SK-N-SH treated with all-trans-retinoic acid at 6 μM for 48 hours (cell line): ENCODE measurements at regions not wholly inside any gene's neighbourhood (a gene's known extent, or its start where the extent isn't known, plus 50 kb on each side); places are given as distances from the start of the nearest gene placed in this dataset.
A peak's percentile ranks its signal among the peaks of the same experiment; 100 is the strongest.

ENCODE experiments used
- ATAC-seq: fragments of 200-7000 bp; cut with Tn5 transposase; 3 replicates; pipeline ENCODE4 v1.9.1; 2020; ENCODE audit warnings: mild to moderate bottlenecking, moderate library complexity
- ARNTL ChIP-seq: fragments of 450-650 bp; formaldehyde crosslinking; IDR thresholded peaks from 2 replicates; pipeline ENCODE4 v1.5.0; 2020; ENCODE audit warnings: low read depth, mild to moderate bottlenecking, moderate library complexity, borderline replicate concordance
- CSDC2 ChIP-seq: fragments of 250-450 bp; sonication (Bioruptor Pico); IDR thresholded peaks from 2 replicates; pipeline ENCODE4 v1.5.0; 2020; ENCODE audit warnings: mild to moderate bottlenecking, moderate library complexity
- CSRNP3 ChIP-seq: fragments of 250-450 bp; sonication (Bioruptor Pico); IDR thresholded peaks from 2 replicates; pipeline ENCODE4 v1.5.1; 2021; ENCODE audit warnings: mild to moderate bottlenecking, moderate library complexity
- GLIS3 ChIP-seq: fragments of 250-450 bp; sonication (Bioruptor Pico); IDR thresholded peaks from 2 replicates; pipeline ENCODE4 v1.5.0; 2020; ENCODE audit warnings: mild to moderate bottlenecking, moderate library complexity
- ISL1 ChIP-seq: fragments of 250-450 bp; sonication (Bioruptor Pico); IDR thresholded peaks from 2 replicates; pipeline ENCODE4 v2.1.2; 2022; ENCODE audit warnings: mild to moderate bottlenecking, moderate library complexity
- OSR1 ChIP-seq: fragments of 250-450 bp; sonication (Bioruptor Pico); IDR thresholded peaks from 2 replicates; pipeline ENCODE4 v1.8.0; 2022; ENCODE audit warnings: moderate library complexity, mild to moderate bottlenecking, inconsistent platforms
- PATZ1 ChIP-seq: fragments of 250-450 bp; sonication (Bioruptor Pico); IDR thresholded peaks from 2 replicates; pipeline ENCODE4 v1.8.0; 2020; ENCODE audit warnings: mild to moderate bottlenecking, moderate library complexity, borderline replicate concordance
- POU6F1 ChIP-seq: fragments of 250-450 bp; sonication (Bioruptor Pico); IDR thresholded peaks from 2 replicates; pipeline ENCODE4 v1.8.0; 2021; ENCODE audit warnings: low read depth, mild to moderate bottlenecking, moderate library complexity, borderline replicate concordance
- RARB ChIP-seq: fragments of 250-450 bp; sonication (Bioruptor Pico); IDR thresholded peaks from 2 replicates; pipeline ENCODE4 v1.8.0; 2021; ENCODE audit warnings: mild to moderate bottlenecking, moderate library complexity
- SNAI2 ChIP-seq: fragments of 250-450 bp; sonication (Bioruptor Pico); IDR thresholded peaks from 2 replicates; pipeline ENCODE4 v1.5.0; 2020; ENCODE audit warnings: mild to moderate bottlenecking, moderate library complexity
- TOX ChIP-seq: fragments of 250-450 bp; sonication (Bioruptor Pico); IDR thresholded peaks from 2 replicates; pipeline ENCODE4 v1.8.0; 2021; ENCODE audit warnings: mild to moderate bottlenecking, moderate library complexity, borderline replicate concordance
- TSHZ2 ChIP-seq: fragments of 250-450 bp; sonication (Bioruptor Pico); IDR thresholded peaks from 2 replicates; pipeline ENCODE4 v1.5.0; 2020; ENCODE audit warnings: mild to moderate bottlenecking, moderate library complexity
- ZC3H10 ChIP-seq: fragments of 250-450 bp; sonication (Bioruptor Pico); IDR thresholded peaks from 2 replicates; pipeline ENCODE4 v1.5.1; 2021; ENCODE audit warnings: mild to moderate bottlenecking, moderate library complexity
- ZFP3 ChIP-seq: fragments of 250-450 bp; sonication (Bioruptor Pico); IDR thresholded peaks from 2 replicates; pipeline ENCODE4 v1.5.0; 2020; ENCODE audit warnings: mild to moderate bottlenecking, moderate library complexity
- ZNF70 ChIP-seq: fragments of 450-650 bp; formaldehyde crosslinking; IDR thresholded peaks from 2 replicates; pipeline ENCODE4 v1.5.0; 2020; ENCODE audit warnings: mild to moderate bottlenecking, moderate library complexity
- ZNF8 ChIP-seq: fragments of 450-650 bp; formaldehyde crosslinking; IDR thresholded peaks from 2 replicates; pipeline ENCODE4 v1.5.0; 2020; ENCODE audit warnings: mild to moderate bottlenecking, moderate library complexity
- TF ChIP-seq, protein P1 (sequence below): fragments of 250-450 bp; sonication (Bioruptor Pico); IDR thresholded peaks from 2 replicates; pipeline ENCODE4 v1.5.1; 2020; ENCODE audit warnings: low read depth, mild to moderate bottlenecking, moderate library complexity

DNA sequence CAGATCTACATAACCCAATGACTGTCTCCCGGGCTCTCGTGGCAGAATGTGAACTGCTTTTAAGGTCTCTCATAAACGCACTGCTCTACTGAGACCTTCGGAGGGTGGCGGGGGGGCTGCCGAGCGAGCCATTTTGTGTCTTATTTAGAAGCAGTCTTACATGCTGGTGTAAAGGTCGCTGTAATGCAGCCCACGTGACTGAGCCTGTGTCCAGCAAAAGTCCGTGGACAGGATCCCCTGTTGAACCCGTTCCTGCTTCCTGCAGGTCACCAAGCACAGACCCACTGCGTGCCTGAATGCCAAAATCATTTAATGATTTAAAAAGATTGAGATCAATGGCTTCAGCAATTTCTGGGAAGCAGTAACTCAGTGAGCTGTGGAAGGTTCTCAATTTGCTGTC lies 415.9 kb downstream of the BCOR start:
- no peak for ATAC-seq
- TF ChIP-seq GLIS3 (CRISPR knock-in tag) (no peak), SNAI2 (no peak), ZC3H10 (CRISPR knock-in tag) (no peak), CSDC2 (CRISPR knock-in tag) (no peak), TSHZ2 (CRISPR knock-in tag) (no peak), CSRNP3 (no peak), TOX (no peak), ZNF70 (CRISPR knock-in tag) (no peak), PATZ1 (CRISPR knock-in tag) (no peak), RARB (CRISPR knock-in tag) (no peak), ISL1 (CRISPR knock-in tag) (no peak), OSR1 (CRISPR knock-in tag) (no peak)
- TF ChIP-seq, protein P1, sequence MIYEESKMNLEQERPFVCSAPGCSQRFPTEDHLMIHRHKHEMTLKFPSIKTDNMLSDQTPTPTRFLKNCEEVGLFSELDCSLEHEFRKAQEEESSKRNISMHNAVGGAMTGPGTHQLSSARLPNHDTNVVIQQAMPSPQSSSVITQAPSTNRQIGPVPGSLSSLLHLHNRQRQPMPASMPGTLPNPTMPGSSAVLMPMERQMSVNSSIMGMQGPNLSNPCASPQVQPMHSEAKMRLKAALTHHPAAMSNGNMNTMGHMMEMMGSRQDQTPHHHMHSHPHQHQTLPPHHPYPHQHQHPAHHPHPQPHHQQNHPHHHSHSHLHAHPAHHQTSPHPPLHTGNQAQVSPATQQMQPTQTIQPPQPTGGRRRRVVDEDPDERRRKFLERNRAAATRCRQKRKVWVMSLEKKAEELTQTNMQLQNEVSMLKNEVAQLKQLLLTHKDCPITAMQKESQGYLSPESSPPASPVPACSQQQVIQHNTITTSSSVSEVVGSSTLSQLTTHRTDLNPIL (CRISPR knock-in tag) = no peak

GRCh38 chrX:39682778-39683177 lies 415.0 kb downstream of the BCOR start:
- no peak for TF ChIP-seq SNAI2
- no peak for TF ChIP-seq PATZ1 (CRISPR knock-in tag)
- no peak for TF ChIP-seq ZFP3 (CRISPR knock-in tag)
- ATAC-seq = peak; percentile 61

DNA sequence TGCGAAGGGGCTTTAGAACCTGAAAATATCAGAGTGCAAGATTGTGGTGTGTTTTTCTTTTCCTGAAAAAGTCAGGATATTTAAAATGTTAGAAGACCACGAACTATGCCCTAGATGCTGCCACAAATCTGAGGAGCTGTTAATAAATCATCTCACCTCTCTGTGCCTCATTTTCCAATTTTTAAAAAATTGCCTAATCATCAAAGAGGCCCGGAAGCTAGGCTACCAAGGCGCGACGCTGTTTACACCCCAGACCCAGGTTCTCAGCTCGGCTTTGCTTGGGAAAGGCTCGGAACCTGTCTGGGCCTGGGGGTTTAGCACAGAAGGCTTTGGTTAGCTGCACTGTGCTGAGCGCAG lies 409.6 kb downstream of the BCOR start:
- no peak for TF ChIP-seq ZNF8
- no peak for TF ChIP-seq CSDC2 (CRISPR knock-in tag)
- TF ChIP-seq RARB (CRISPR knock-in tag) = no peak
- TF ChIP-seq ZC3H10 (CRISPR knock-in tag) = no peak
- TF ChIP-seq PATZ1 (CRISPR knock-in tag) = no peak
- TF ChIP-seq ARNTL (CRISPR knock-in tag) = no peak
- no peak for TF ChIP-seq POU6F1 (CRISPR knock-in tag)
- no peak for TF ChIP-seq TOX
- TF ChIP-seq GLIS3 (CRISPR knock-in tag) = no peak
- no peak for TF ChIP-seq OSR1 (CRISPR knock-in tag)
- no peak for ATAC-seq
